Lower lobe of right lung (tissue), 2 donors: ENCODE measurements at regions not wholly inside any gene's neighbourhood (a gene's known extent, or its start where the extent isn't known, plus 50 kb on each side); places are given as distances from the start of the nearest gene placed in this dataset.

Source experiments
- ATAC-seq, 2 donors: fragments of 200-7000 bp; cut with Tn5 transposase; one replicate each; pipeline ENCODE4 v1.9.1; 2020 to 2022; ENCODE audit warnings: mild to moderate bottlenecking in 2 of 2, moderate library complexity in 2 of 2
- DNase-seq: peaks from one replicate; pipeline ENCODE4 v3.0.0-alpha.2; 2020
- H3K27ac ChIP-seq: fragments of 200-600 bp; one replicate; pipeline ENCODE4 v1.8.0; 2022
- H3K27me3 ChIP-seq: fragments of 200-600 bp; one replicate; pipeline ENCODE4 v1.8.0; 2022; ENCODE audit warnings: low read depth
- H3K36me3 ChIP-seq: fragments of 200-600 bp; one replicate; pipeline ENCODE4 v1.8.0; 2022; ENCODE audit warnings: mild to moderate bottlenecking
- H3K4me1 ChIP-seq: fragments of 200-600 bp; one replicate; pipeline ENCODE4 v1.8.0; 2022
- H3K4me3 ChIP-seq: fragments of 200-600 bp; one replicate; pipeline ENCODE4 v1.8.0; 2022; ENCODE audit warnings: mild to moderate bottlenecking
- H3K9me3 ChIP-seq: fragments of 200-600 bp; one replicate; pipeline ENCODE4 v1.8.0; 2022
- CTCF ChIP-seq: fragments of 200-600 bp; IDR thresholded peaks from one replicate; pipeline ENCODE4 v1.8.0; 2022; ENCODE audit warnings: antibody characterized with exemption, mild to moderate bottlenecking
- intact Hi-C: fragments of 100-400 bp; cut with DNase I; formaldehyde crosslinking; loops from one replicate; pipeline ENCODE4 v1.11.0; 2022
- donor health status: DM: no; HTN: yes; CAD: no; lungs with severe emphysema.

GRCh38 chr21:28532446-28532845 lies 460.2 kb downstream of the LTN1 start:
- Histone ChIP-seq H3K4me1 (no peaks in the 10 kb centered on the region), H3K27me3 (no peaks in the 10 kb centered on the region), H3K9me3 (no peaks in the 10 kb centered on the region), H3K36me3 (no peaks in the 10 kb centered on the region), H3K4me3 (no peak overlapping the region), H3K27ac (no peak overlapping the region)
- ATAC-seq (no peak), DNase-seq (no peak)
- intact Hi-C loops: no loop called here
- TF ChIP-seq CTCF: no peak

- no peak for TF ChIP-seq CTCF
- H3K27me3 ChIP-seq: no peaks in the 10 kb centered on the region
- H3K4me1 ChIP-seq: peaks cover 6% of the 10 kb centered on the region
- H3K27ac ChIP-seq: no peak overlapping the region
- H3K9me3 ChIP-seq: no peaks in the 10 kb centered on the region
- intact Hi-C loops: no loop called here
- DNase-seq (no peak), ATAC-seq (no peak)
- no peak overlapping the region for H3K4me3 ChIP-seq
- H3K36me3 ChIP-seq: no peaks in the 10 kb centered on the region
These were observed 469.3 kb downstream of the LTN1 start for GRCh38 chr21:28523367-28523766.

- ATAC-seq (peak in 1 of 2 donors; percentile 29), DNase-seq (no peak)
- H3K36me3 ChIP-seq: no peaks in the 10 kb centered on the region
- no peak overlapping the region for H3K27ac ChIP-seq
- peak; percentile 22 for TF ChIP-seq CTCF
- intact Hi-C loops: no loop called here
- no peaks in the 10 kb centered on the region for H3K9me3 ChIP-seq
- no peak overlapping the region for H3K4me3 ChIP-seq
- H3K4me1 ChIP-seq: peaks cover 6% of the 10 kb centered on the region
- H3K27me3 ChIP-seq: no peaks in the 10 kb centered on the region
These were observed 470.5 kb downstream of the LTN1 start for GRCh38 chr21:28522014-28522799.

- intact Hi-C loops: no loop called here
- Histone ChIP-seq H3K4me3 (no peak overlapping the region), H3K36me3 (no peaks in the 10 kb centered on the region), H3K27me3 (no peaks in the 10 kb centered on the region), H3K4me1 (peaks cover 6% of the 10 kb centered on the region), H3K9me3 (no peaks in the 10 kb centered on the region), H3K27ac (no peak overlapping the region)
- DNase-seq (no peak), ATAC-seq (no peak)
- no peak for TF ChIP-seq CTCF
These were observed 474.0 kb downstream of the LTN1 start for GRCh38 chr21:28518630-28519029.

DNA sequence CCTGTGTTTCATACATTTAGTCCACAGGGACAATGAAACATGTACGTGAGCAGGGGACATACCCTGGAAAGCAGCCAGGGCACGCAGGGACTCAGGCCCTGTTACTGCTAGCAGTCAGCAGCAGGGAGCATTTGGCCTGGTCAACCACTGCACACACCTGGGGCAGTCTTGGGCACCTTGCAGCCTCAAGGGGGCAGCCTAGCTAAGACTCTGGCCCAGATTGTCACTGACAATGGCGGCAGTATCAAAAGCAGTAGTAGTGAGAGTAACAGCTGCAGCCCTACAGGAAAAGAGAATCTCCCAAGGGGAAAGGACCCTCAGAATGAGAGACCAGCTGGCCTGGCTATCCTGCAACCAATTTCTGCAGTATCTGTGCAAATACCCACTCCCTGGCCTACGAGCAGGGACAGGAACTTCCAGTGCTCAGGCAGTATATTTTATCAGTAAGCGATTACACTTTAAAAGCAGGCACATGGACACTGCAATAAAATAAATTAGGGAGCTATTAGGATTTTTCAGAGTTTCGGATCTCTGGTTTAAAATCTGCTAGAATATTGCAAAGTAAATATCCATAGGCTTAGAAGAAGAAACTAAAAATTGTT lies 475.6 kb downstream of the LTN1 start:
- intact Hi-C loops: no loop called here
- peak; percentile 76 to 87 for ATAC-seq
- TF ChIP-seq CTCF: peak; percentile 60

More for the DNA sequence above, 475.6 kb downstream of the LTN1 start:
- H3K27ac ChIP-seq: no peak overlapping the region
- H3K27me3 ChIP-seq: no peaks in the 10 kb centered on the region
- no peaks in the 10 kb centered on the region for H3K36me3 ChIP-seq
- DNase-seq: peak; percentile 51
- H3K4me1 ChIP-seq: peaks cover 3% of the 10 kb centered on the region
- H3K9me3 ChIP-seq: no peaks in the 10 kb centered on the region
- no peak overlapping the region for H3K4me3 ChIP-seq
